Esophagus squamous epithelium (tissue), 5 donors: ENCODE measurements at regions not wholly inside any gene's neighbourhood (a gene's known extent, or its start where the extent isn't known, plus 50 kb on each side); places are given as distances from the start of the nearest gene placed in this dataset.

Experiments used
- DNase-seq: peaks from one replicate; lab custom pipeline; 2025; lab: John Stamatoyannopoulos, UW
- H3K27ac ChIP-seq, 4 donors: fragments of 200-600 bp; sonication (generic); one replicate each; pipeline ENCODE4 v1.5.1; 2016 to 2019; ENCODE audit warnings: mild to moderate bottlenecking in 1 of 4
- H3K27me3 ChIP-seq, 4 donors: fragments of 200-600 bp; sonication (generic); 1 replicate in 3 of 4; 2 replicates in 1 of 4; pipeline versions ENCODE4 v1.5.1 to v1.6.0; 2017 to 2021; ENCODE audit warnings: antibody characterized with exemption in 1 of 4
- H3K36me3 ChIP-seq, 3 donors: fragments of 200-600 bp; sonication (generic); one replicate each; pipeline ENCODE4 v1.5.1; 2016 to 2019
- H3K4me1 ChIP-seq, 3 donors: fragments of 200-600 bp; sonication (generic); one replicate each; pipeline ENCODE4 v1.5.1; 2017 to 2019
- H3K4me3 ChIP-seq, 4 donors: fragments of 200-600 bp; sonication (generic); 1 replicate in 3 of 4; 2 replicates in 1 of 4; pipeline ENCODE4 v1.5.1; 2016 to 2019; ENCODE audit warnings: mild to moderate bottlenecking in 2 of 4, moderate library complexity in 1 of 4
- H3K9me3 ChIP-seq, 3 donors: fragments of 200-600 bp; sonication (generic); one replicate each; pipeline ENCODE4 v1.5.1; 2016 to 2019
- CTCF ChIP-seq, 6 experiments: fragments of 450-650 bp in 4 of 6; fragments of 200-600 bp in 2 of 6; sonication (generic) in 2 of 6; IDR thresholded peaks; one replicate each; pipeline ENCODE4 v1.5.1; 2016 to 2019; ENCODE audit warnings: antibody characterized with exemption in 6 of 6, mild to moderate bottlenecking in 4 of 6, moderate library complexity in 4 of 6
- POLR2A ChIP-seq, 4 donors: fragments of 450-650 bp; IDR thresholded peaks; one replicate each; pipeline ENCODE4 v1.6.1; 2017; ENCODE audit warnings: antibody characterized with exemption in 4 of 4, mild to moderate bottlenecking in 4 of 4, moderate library complexity in 3 of 4
- WGBS, 2 donors: methylation state at CpG; one replicate each; pipeline ENCODE4 v1.1.5; 2018; 5-methylcytosine and 5-hydroxymethylcytosine counted together
- intact Hi-C: fragments of 100-400 bp; cut with DNase I; formaldehyde crosslinking; loops from one replicate; pipeline ENCODE4 v1.15.0; 2022
- donor health status: DM: yes; HTN: yes; CAD: no.

- intact Hi-C loops: no loop called here
- Histone ChIP-seq H3K27ac (peak overlapping the region; percentile 71 to 80 (median 76)), H3K27me3 (peaks cover 0 to 1% (median 0%) of the 10 kb centered on the region in 4 donors), H3K9me3 (peaks cover 0 to 2% (median 0%) of the 10 kb centered on the region in 3 donors), H3K36me3 (no peaks in the 10 kb centered on the region), H3K4me3 (no peak overlapping the region), H3K4me1 (peaks cover 31 to 76% (median 52%) of the 10 kb centered on the region in 3 donors)
- WGBS, 2 donors: 33 to 56% methylated on average over 1 to 11 of the region's 21 CpGs
- DNase-seq: peak; percentile 12
- TF ChIP-seq CTCF (IDR thresholded peaks at IDR 0.05): peak in 2 of 6 experiments; percentile 4 to 6
- TF ChIP-seq POLR2A (IDR thresholded peaks at IDR 0.05): peak in 1 of 4 donors; percentile 26
Observed at GRCh38 chr15:70196372-70197316, 98.9 kb upstream of the TLE3 start.

- H3K9me3 ChIP-seq: peaks cover 0 to 6% (median 0%) of the 10 kb centered on the region in 3 donors
- DNase-seq: no peak
- TF ChIP-seq POLR2A (IDR thresholded peaks at IDR 0.05) (no peak), CTCF (IDR thresholded peaks at IDR 0.05) (no peak)
- H3K27me3 ChIP-seq: peaks cover 0 to 6% (median 0%) of the 10 kb centered on the region in 4 donors
- peaks cover 29 to 67% (median 50%) of the 10 kb centered on the region in 3 donors for H3K4me1 ChIP-seq
- H3K36me3 ChIP-seq: no peaks in the 10 kb centered on the region
- WGBS, 2 donors: 7 to 49% methylated on average over 2 to 3 of the region's 13 CpGs
- no peak overlapping the region for H3K4me3 ChIP-seq
- H3K27ac ChIP-seq: peak overlapping the region; percentile 68 to 76 (median 73)
- intact Hi-C loops: no loop called here
Observed at GRCh38 chr15:70195587-70196305, 98.0 kb upstream of the TLE3 start.

- Histone ChIP-seq H3K27me3 (peaks cover 0 to 6% (median 0%) of the 10 kb centered on the region in 4 donors), H3K4me3 (no peak overlapping the region), H3K4me1 (peaks cover 23 to 62% (median 45%) of the 10 kb centered on the region in 3 donors), H3K9me3 (peaks cover 0 to 6% (median 0%) of the 10 kb centered on the region in 3 donors), H3K27ac (peak overlapping the region; percentile 68 to 76 (median 73)), H3K36me3 (no peaks in the 10 kb centered on the region)
- 46 to 58% methylated on average over 2 to 7 of the region's 7 CpGs for WGBS, 2 donors
- no peak for TF ChIP-seq POLR2A (IDR thresholded peaks at IDR 0.05)
- no peak for TF ChIP-seq CTCF (IDR thresholded peaks at IDR 0.05)
- intact Hi-C loops: no loop called here
- no peak for DNase-seq
Observed at GRCh38 chr15:70195171-70195570, 97.5 kb upstream of the TLE3 start.

- H3K9me3 ChIP-seq: peaks cover 0 to 6% (median 0%) of the 10 kb centered on the region in 3 donors
- no peak overlapping the region for H3K27ac ChIP-seq
- no peak overlapping the region for H3K4me3 ChIP-seq
- H3K27me3 ChIP-seq: peaks cover 0 to 13% (median 0%) of the 10 kb centered on the region in 4 donors
- 68 to 81% methylated on average over 4 to 5 of the region's 5 CpGs for WGBS, 2 donors
- H3K36me3 ChIP-seq: no peaks in the 10 kb centered on the region
- intact Hi-C loops: no loop called here
- peaks cover 17 to 53% (median 39%) of the 10 kb centered on the region in 3 donors for H3K4me1 ChIP-seq
- no peak for DNase-seq
- TF ChIP-seq POLR2A (IDR thresholded peaks at IDR 0.05) (no peak), CTCF (IDR thresholded peaks at IDR 0.05) (no peak)
Observed at GRCh38 chr15:70194266-70194665, 96.5 kb upstream of the TLE3 start.
